Neural progenitor cell (in vitro differentiated cells): ENCODE measurements at regions not wholly inside any gene's neighbourhood (a gene's known extent, or its start where the extent isn't known, plus 50 kb on each side); places are given as distances from the start of the nearest gene placed in this dataset.

Experiments
- CTCF ChIP-seq: fragments of 200-600 bp; sonication (generic); IDR thresholded peaks from 2 replicates; pipeline ENCODE4 v1.5.1; 2017; ENCODE audit warnings: antibody characterized with exemption, mild to moderate bottlenecking
- EZH2 ChIP-seq: fragments of 200-600 bp; sonication (generic); IDR thresholded peaks from 2 replicates; pipeline ENCODE4 v1.6.1; 2017; ENCODE audit warnings: antibody characterized with exemption, mild to moderate bottlenecking, moderate library complexity

- no peak for TF ChIP-seq CTCF
- TF ChIP-seq EZH2 = no peak
These were observed 148.3 kb upstream of the GJB5 start for GRCh38 chr1:34606504-34606903.
